SJCRH30 (cell line): ENCODE measurements at regions not wholly inside any gene's neighbourhood (a gene's known extent, or its start where the extent isn't known, plus 50 kb on each side); places are given as distances from the start of the nearest gene placed in this dataset.

Source experiments
- DNase-seq, 2 experiments: peaks; one replicate each; pipeline ENCODE4 v3.0.0-alpha.2; 2015 to 2020
- H3K27ac ChIP-seq: fragments of 250-450 bp; sonication (Bioruptor Pico); 2 replicates; pipeline ENCODE4 v1.5.1; 2020; ENCODE audit warnings: mild to moderate bottlenecking, moderate library complexity
- H3K27me3 ChIP-seq: fragments of 250-450 bp; sonication (Bioruptor Pico); 2 replicates; pipeline ENCODE4 v1.5.1; 2020; ENCODE audit warnings: mild to moderate bottlenecking, moderate library complexity
- H3K36me3 ChIP-seq: fragments of 250-450 bp; sonication (Bioruptor Pico); 2 replicates; pipeline ENCODE4 v1.5.1; 2020; ENCODE audit warnings: mild to moderate bottlenecking, moderate library complexity
- H3K4me1 ChIP-seq: fragments of 250-450 bp; sonication (Bioruptor Pico); 2 replicates; pipeline ENCODE4 v1.5.1; 2020; ENCODE audit warnings: mild to moderate bottlenecking, moderate library complexity
- H3K4me3 ChIP-seq: fragments of 250-450 bp; sonication (Bioruptor Pico); 2 replicates; pipeline ENCODE4 v1.5.1; 2020; ENCODE audit warnings: mild to moderate bottlenecking, moderate library complexity
- H3K9me3 ChIP-seq: fragments of 250-450 bp; sonication (Bioruptor Pico); replicated peaks from 2 replicates; pipeline ENCODE4 v1.5.1; 2020; ENCODE audit warnings: mild to moderate bottlenecking, moderate library complexity

DNA sequence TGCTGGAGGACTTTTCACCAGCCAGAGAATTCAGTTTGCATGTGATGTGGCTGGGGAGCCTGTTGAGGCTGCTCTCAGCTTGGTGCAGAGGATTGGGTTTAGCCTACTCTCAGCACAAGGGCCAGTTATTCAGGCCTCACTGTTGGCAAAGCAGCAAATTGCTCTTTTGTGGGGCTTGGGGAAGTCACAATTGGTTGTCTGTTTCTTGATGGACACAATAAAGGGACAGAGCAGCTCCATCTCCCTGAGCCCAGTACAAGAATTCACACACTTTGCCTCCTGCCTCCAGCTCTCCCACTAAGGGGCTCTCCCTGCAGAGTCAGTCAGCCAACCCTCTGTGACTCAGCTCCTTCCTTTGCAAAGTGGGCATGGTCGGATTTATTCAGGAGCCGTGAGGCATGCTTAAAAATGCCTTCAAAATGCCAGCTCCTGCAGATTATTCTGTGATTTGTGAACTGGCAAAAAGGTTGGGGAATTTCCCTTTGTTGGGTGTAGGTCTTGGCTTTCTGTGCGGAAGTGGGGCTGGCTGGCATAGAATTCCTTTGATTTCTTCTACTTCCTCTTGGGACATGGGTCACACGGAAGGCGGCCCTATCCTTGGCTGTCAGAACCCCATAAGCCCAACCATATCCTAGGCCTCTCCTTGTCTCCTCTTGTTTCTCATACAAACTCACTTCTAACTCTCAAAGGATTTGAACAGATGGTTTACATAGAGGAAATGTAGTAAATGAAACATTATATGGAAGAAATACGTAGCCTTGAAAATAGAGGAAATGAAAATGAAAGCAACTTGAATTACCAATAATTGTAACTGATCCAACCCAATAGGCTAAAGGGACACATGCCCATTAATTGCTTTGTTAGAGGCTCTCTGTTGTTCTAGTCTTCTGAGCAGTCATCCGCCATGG is 118.7 kb upstream of the CD180 start:
- DNase-seq: no peak
- no peaks in the 10 kb centered on the region for H3K36me3 ChIP-seq
- H3K4me1 ChIP-seq: no peaks in the 10 kb centered on the region
- no peak overlapping the region for H3K4me3 ChIP-seq
- H3K9me3 ChIP-seq: peaks cover 5% of the 10 kb centered on the region
- H3K27me3 ChIP-seq: no peaks in the 10 kb centered on the region
- no peak overlapping the region for H3K27ac ChIP-seq

DNA sequence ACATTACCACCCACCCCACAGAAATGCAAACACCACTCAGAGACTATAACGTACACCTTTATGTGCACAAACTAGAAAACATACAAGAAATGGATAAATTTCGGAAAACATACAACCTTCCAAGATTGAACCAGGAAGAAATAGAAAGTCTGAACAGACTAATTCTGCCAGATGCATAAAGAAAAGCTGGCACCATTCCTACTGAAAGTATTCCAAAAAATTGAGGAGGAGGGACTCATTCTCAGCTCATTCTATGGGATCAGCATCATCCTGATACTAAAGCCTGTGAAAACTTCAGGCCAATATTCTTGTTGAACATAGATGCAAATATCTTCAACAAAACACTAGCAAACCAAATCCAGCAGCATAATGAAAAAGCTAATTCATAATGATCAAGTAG is 115.1 kb upstream of the CD180 start:
- H3K36me3 ChIP-seq: no peaks in the 10 kb centered on the region
- no peak overlapping the region for H3K27ac ChIP-seq
- H3K4me3 ChIP-seq: no peak overlapping the region
- no peaks in the 10 kb centered on the region for H3K4me1 ChIP-seq
- H3K9me3 ChIP-seq: peaks cover 5% of the 10 kb centered on the region
- no peaks in the 10 kb centered on the region for H3K27me3 ChIP-seq
- no peak for DNase-seq

DNA sequence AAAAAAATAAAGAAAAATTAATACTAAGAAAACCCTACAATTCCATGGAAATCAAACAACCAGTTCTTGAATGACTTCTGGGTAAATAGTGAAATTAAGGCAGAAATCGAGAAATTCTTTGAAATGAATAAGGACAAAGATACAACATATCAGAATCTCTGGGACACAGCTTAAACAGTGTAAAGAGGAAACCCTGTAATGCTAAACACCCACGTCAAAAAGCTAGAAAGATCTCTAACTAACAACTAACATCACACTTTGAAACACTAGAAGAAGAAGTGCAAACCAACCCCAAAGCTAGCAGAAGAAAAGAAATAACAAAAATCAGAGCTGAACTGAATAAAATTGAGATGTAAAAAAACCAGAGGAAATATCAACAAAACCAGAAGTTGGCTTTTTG is 114.6 kb upstream of the CD180 start:
- Histone ChIP-seq H3K36me3 (no peaks in the 10 kb centered on the region), H3K4me3 (no peak overlapping the region), H3K9me3 (peaks cover 5% of the 10 kb centered on the region), H3K27me3 (no peaks in the 10 kb centered on the region), H3K27ac (no peak overlapping the region), H3K4me1 (no peaks in the 10 kb centered on the region)
- DNase-seq: no peak

DNA sequence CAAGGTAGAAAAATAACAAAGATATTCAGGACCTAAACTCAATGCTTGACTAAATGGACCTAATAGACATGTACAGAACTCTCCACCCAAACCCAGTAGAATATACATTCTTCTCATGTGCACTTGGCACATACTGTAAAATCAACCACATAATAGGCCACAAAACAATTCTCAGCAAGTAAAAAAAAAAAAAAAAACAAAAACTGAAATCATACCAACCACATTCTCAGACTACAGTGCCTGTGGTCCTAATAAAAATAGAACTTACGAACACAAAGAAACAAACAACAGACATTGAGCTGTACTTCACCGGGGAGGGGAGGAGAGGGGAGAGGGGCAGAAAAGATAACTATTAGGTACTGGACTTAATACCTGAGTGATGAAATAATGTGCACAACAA is 114.1 kb upstream of the CD180 start:
- Histone ChIP-seq H3K4me3 (no peak overlapping the region), H3K27me3 (no peaks in the 10 kb centered on the region), H3K9me3 (peaks cover 5% of the 10 kb centered on the region), H3K27ac (no peak overlapping the region), H3K4me1 (no peaks in the 10 kb centered on the region), H3K36me3 (no peaks in the 10 kb centered on the region)
- no peak for DNase-seq

DNA sequence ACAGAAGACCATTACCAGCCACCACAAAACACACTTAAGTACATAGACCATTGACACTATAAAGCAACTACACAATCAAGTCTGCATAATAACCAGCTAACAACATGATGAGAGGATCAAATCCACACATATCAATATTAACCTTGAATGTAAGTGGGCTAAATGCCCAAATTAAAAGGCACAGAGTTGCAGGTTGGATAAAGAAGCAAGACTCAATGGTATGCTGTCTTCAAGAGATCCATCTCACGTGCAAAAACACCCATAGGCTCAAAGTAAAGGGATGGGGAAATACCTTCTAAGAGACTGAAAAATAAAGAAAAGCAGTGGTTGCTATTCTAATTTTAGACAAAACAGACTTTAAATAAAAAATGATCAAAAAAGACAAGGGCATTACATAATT is 113.6 kb upstream of the CD180 start:
- Histone ChIP-seq H3K27me3 (no peaks in the 10 kb centered on the region), H3K36me3 (no peaks in the 10 kb centered on the region), H3K4me3 (no peak overlapping the region), H3K9me3 (peaks cover 5% of the 10 kb centered on the region), H3K27ac (no peak overlapping the region), H3K4me1 (no peaks in the 10 kb centered on the region)
- no peak for DNase-seq

DNA sequence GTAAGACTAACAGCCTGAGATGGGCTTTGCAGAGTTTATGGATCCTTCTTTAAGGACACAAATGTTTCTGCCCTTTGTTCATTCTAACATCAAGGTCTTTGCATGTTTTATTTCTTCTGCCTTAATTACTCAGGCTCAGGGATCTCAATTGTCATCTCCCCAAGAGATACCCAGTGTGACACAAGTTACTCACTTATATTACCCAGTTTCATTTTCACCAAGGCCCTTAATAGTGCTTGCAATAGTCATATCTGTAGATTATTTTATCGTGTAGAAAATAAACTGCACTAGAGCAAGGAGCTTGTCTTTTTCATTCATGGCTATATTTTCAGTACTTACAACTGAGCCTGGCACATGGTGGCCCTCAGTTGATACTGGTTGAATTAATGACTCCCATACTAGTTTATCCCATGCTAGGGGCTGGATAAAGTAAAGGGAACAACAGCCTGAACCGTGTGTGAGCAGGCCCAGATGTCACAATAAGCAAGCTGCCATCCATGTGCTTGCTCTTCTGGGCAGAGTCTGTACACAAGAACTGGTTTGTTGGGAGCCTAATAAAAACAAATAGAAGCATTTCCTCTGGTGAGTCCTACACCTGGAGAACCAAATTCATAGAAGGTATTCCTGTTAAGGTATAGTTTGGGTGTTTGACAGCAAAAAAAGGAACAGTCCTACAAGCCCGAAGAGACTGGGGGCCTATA is 112.5 kb upstream of the CD180 start:
- no peaks in the 10 kb centered on the region for H3K36me3 ChIP-seq
- no peak for DNase-seq
- no peaks in the 10 kb centered on the region for H3K27me3 ChIP-seq
- H3K4me3 ChIP-seq: no peak overlapping the region
- H3K9me3 ChIP-seq: peaks cover 5% of the 10 kb centered on the region
- H3K4me1 ChIP-seq: no peaks in the 10 kb centered on the region
- no peak overlapping the region for H3K27ac ChIP-seq

DNA sequence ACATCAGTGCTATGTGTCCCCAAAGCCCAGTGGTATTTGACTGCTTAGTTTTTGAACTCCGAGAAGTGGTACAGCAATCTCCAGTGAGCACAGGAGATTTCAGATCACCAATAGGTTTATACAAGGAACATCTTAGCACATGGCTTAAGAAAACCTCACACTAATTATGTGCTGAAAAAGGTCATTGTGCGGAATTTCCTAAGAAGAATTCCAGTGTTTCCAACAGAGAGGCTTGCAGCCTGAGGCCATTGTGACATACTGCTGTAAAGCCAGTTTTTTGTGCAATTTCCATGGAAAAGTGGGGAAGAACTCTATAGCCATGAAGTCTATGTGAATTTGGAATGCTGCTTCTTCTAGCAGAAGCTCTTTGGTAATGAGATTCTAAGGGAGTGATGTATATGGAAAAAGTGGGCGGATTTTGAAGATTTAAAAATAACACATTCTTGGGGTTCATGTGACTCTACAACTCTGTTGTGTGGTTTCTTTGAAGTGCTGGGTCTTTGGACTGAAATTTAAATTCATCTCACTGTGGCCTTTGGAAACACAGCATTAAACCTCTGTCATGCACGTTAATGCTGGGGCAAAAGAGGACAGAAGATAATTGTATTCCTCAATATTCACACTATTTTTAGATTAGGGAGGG is 110.5 kb upstream of the CD180 start:
- Histone ChIP-seq H3K36me3 (no peaks in the 10 kb centered on the region), H3K27me3 (no peaks in the 10 kb centered on the region), H3K4me3 (no peak overlapping the region), H3K9me3 (no peaks in the 10 kb centered on the region), H3K27ac (no peak overlapping the region), H3K4me1 (no peaks in the 10 kb centered on the region)
- no peak for DNase-seq

DNA sequence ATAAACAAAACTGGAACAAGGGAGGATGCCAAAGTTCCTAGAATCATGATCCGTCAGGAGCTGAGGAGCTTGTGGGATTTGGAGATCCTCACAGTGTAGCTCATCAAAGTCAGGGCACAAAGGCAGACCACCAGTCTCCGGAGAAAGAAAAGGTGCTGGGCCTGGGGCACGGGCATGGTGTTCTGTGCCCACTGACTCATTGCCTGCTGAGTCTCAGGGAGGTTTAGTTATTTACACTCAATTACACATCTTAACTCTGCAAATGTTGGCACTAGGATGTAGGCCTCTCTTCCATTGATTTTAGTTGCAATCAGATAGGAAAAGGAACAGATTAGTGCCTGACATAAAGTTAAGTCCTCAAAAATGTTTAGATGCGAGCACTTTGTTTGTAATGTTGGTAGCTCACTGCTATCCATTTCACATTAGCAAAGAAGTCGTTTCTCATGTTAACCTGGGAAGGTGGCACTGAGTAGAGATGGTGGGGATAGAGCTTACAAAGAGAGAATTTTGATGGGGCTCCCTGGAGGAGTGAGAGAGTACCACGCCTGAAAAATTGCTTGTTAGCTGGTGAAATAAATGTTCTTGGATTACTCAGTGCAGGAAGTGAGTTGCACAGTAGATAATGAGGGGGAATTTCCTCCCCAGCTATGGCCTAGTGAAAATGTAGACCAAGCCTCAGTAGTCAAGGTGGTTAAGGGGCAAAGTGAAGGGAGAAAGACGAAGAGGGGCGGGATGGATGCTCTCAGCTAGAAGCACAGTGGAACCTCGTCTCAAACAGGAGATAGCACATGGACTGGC is 109.5 kb upstream of the CD180 start:
- H3K4me1 ChIP-seq: no peaks in the 10 kb centered on the region
- no peaks in the 10 kb centered on the region for H3K36me3 ChIP-seq
- no peaks in the 10 kb centered on the region for H3K27me3 ChIP-seq
- no peak for DNase-seq
- H3K27ac ChIP-seq: no peak overlapping the region
- no peaks in the 10 kb centered on the region for H3K9me3 ChIP-seq
- H3K4me3 ChIP-seq: no peak overlapping the region

DNA sequence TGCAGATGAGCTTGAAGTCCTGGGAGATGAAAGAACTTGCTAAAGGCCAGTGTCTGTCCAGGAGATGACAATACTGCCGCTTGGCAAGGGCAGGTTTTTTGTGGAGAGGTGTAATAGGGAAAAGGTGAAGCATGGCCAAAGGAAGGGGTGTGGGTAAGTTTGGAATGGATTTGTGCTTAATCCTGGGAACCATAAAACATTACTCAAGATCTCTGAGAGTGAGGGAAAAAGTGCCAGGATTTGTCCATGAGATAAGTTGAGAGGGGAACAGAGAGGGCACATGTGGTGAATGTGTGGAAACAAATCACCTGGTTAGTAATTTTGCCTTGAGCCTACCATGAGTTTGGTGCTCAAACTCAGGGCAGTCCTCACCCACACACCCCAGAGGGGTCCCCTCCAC is 108.8 kb upstream of the CD180 start:
- Histone ChIP-seq H3K9me3 (no peaks in the 10 kb centered on the region), H3K27ac (no peak overlapping the region), H3K27me3 (no peaks in the 10 kb centered on the region), H3K36me3 (no peaks in the 10 kb centered on the region), H3K4me3 (no peak overlapping the region), H3K4me1 (no peaks in the 10 kb centered on the region)
- no peak for DNase-seq

DNA sequence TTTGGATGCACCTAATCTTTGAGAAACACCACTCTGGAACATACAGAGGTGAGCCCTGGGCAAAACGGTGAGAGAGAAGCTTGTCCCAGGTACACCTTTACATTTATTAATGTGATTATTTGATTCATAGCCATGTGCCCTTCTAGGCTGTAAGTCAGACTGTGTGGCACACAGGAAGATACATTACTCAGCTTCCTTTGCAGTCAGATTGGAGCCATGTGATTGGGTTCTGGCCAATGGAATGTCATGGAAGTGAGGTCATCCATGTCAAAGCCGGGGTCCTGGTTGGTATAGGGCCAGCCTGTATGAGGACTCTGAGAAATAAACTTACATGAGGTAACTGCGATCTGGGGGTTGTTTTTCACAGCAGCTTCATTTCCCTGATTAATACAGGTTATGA is 106.8 kb upstream of the CD180 start:
- Histone ChIP-seq H3K4me3 (no peak overlapping the region), H3K27ac (no peak overlapping the region), H3K27me3 (no peaks in the 10 kb centered on the region), H3K4me1 (no peaks in the 10 kb centered on the region), H3K9me3 (no peaks in the 10 kb centered on the region), H3K36me3 (no peaks in the 10 kb centered on the region)
- DNase-seq: peak; percentile 11 to 16

DNA sequence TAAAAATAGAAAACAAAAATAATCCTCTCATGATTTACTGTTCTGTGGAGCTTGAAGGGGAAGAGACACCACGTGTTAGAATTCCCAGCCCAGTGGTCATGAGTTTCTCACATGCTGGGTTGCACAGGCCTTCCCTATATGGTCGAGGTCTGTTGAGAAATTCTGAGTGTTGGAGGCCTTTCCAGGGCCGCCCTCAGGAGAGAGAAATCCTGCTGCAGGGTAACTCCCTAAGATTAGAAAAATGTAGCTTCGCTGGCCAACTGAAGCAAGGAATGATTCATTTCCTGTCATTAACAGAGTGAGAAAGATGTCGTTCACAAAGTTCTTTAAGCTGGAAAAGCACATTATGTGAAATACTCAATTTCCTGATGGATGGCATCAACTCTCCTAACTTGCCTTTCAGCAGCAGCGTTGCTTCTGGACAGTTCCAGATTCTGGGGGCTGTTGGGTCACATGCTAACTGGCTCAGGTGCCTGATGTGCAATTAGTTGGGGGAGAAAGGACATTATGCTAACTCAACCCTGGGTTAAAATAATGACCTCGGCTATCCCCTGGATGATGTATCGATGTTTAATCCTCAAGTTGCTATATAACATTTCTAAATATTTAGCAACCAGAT is 104.8 kb upstream of the CD180 start:
- H3K4me3 ChIP-seq: no peak overlapping the region
- H3K4me1 ChIP-seq: no peaks in the 10 kb centered on the region
- no peaks in the 10 kb centered on the region for H3K36me3 ChIP-seq
- no peaks in the 10 kb centered on the region for H3K9me3 ChIP-seq
- DNase-seq: peak in 1 of 2 experiments; percentile 4
- H3K27me3 ChIP-seq: no peaks in the 10 kb centered on the region
- no peak overlapping the region for H3K27ac ChIP-seq

DNA sequence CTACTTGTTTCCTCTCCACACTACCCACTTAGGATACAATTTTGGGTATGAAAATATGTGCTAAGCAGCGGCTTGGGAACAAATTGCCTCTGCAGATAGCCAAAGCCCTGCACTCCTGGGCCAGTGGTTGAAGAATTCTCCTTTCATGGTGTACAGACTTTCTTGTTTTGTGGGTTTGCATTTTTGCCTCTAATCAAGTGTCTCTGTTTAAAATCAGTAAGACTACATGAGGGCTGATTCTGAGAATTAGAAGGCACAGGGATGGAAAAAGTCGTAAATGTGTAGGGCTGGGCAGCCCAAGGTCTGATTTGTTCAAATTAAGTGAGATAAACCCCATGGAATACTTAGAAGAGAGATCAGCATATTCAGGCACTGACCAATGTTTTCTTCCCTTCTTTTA is 103.7 kb upstream of the CD180 start:
- Histone ChIP-seq H3K4me1 (no peaks in the 10 kb centered on the region), H3K9me3 (no peaks in the 10 kb centered on the region), H3K36me3 (no peaks in the 10 kb centered on the region), H3K27me3 (no peaks in the 10 kb centered on the region), H3K27ac (no peak overlapping the region), H3K4me3 (no peak overlapping the region)
- no peak for DNase-seq

DNA sequence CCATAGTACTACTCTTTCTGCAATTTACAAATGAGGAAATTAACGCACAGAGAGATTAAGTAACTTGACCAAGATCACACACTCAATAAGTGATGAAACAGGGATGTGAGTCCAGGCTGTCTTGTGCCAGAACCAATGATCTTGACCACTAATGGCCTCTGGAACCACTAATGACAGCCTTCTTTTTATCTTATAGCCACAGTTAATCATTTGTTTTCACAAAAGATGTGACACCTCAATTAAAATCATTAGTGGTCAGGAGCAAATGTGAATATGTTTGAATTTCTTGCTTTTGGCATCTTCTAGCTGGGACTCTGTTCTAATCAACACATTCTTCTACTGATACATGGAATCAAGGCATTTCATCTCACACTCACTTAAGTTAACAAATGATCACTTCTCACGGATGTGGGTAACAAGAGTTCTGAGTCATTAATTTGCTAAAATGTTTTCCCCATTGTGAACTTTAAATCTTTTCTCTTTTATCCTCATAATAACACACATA is 102.7 kb upstream of the CD180 start:
- DNase-seq: no peak
- Histone ChIP-seq H3K27me3 (no peaks in the 10 kb centered on the region), H3K36me3 (no peaks in the 10 kb centered on the region), H3K27ac (no peak overlapping the region), H3K9me3 (no peaks in the 10 kb centered on the region), H3K4me3 (no peak overlapping the region), H3K4me1 (no peaks in the 10 kb centered on the region)

DNA sequence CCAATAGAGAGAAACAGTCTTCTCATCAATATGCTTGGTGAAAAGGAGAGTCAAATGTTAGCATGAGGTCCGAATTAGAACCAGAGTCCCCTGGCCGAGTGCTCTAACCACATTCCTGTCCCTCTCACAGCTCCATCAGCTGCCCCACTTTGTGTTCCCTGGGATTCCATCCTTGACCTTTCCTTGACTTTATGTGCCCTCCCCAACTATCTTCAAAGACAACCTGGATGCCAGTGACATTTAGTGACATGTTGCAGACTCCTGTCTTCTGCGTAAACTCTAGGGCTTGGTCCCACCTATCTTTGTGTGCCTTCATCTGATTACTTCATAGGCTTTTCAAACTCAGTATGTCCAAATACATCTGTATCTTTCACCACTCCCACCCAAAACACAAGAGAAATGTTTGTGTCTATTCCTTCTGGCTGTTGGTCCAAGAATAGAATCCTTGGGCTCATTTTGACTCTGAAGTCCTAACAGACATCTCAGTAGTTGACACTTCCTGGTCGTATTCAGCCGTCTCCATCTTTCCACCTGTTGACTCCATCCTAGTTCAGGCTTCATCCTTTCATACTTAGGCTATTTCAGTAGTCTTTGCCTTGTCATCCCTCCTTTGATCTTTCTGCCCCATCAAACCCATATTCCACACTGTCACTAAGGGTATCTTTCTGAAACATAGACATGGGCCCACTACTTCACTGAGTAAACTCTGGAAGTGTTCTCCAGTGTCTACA is 101.4 kb upstream of the CD180 start:
- no peak for DNase-seq
- Histone ChIP-seq H3K4me3 (no peak overlapping the region), H3K36me3 (no peaks in the 10 kb centered on the region), H3K9me3 (no peaks in the 10 kb centered on the region), H3K4me1 (no peaks in the 10 kb centered on the region), H3K27me3 (no peaks in the 10 kb centered on the region), H3K27ac (no peak overlapping the region)
